ENCODE measurements at regions not wholly inside any gene's neighbourhood (a gene's known extent, or its start where the extent isn't known, plus 50 kb on each side); places are given as distances from the start of the nearest gene placed in this dataset.

- H3K4me2 ChIP-seq (ENCODE audit: low read depth, low read length, poor library complexity, severe bottlenecking): no peak overlapping the region
- no peaks in the 10 kb centered on the region for H4K20me1 ChIP-seq (ENCODE audit: insufficient read depth, low read length, poor library complexity, severe bottlenecking)
- no peaks in the 10 kb centered on the region for H3K79me2 ChIP-seq (ENCODE audit: insufficient read depth, low read length)
- H2AFZ ChIP-seq (ENCODE audit: low read length): no peak overlapping the region
- no peak overlapping the region for H3K9ac ChIP-seq (ENCODE audit: low read depth, low read length, poor library complexity, severe bottlenecking)
- no peaks in the 10 kb centered on the region for H3K9me3 ChIP-seq (ENCODE audit: insufficient read depth, low read depth, low read length)
- peak; percentile 100 for TF ChIP-seq CTCF (conservative IDR thresholded peaks at IDR 0.05; ENCODE audit: low read length)
- TF ChIP-seq EZH2phosphoT487 (IDR thresholded peaks at IDR 0.05; ENCODE audit: borderline replicate concordance): no peak
- no peaks in the 10 kb centered on the region for H3F3A ChIP-seq (ENCODE audit: low read depth)
- H3K9me2 ChIP-seq (replicated peaks; ENCODE audit: low read depth, low read length): no peaks in the 10 kb centered on the region
- H3K36me3 ChIP-seq (ENCODE audit: insufficient read depth, low read length): no peaks in the 10 kb centered on the region
- no peak overlapping the region for H3K4me3 ChIP-seq (ENCODE audit: low read length, poor library complexity, severe bottlenecking)
- no peaks in the 10 kb centered on the region for H3K27me3 ChIP-seq (ENCODE audit: insufficient read depth, low read length, poor library complexity, severe bottlenecking)
- no peaks in the 10 kb centered on the region for H3K4me1 ChIP-seq (ENCODE audit: insufficient read depth, low read length, poor library complexity, severe bottlenecking)
Measured at GRCh38 chr3:39000008-39000450, 51.7 kb downstream of the SCN11A start.

GRCh38 chr3:38998086-38998485 lies 53.7 kb downstream of the SCN11A start:
- H4K20me1 ChIP-seq (ENCODE audit: insufficient read depth, low read length, poor library complexity, severe bottlenecking): no peaks in the 10 kb centered on the region
- no peaks in the 10 kb centered on the region for H3K79me2 ChIP-seq (ENCODE audit: insufficient read depth, low read length)
- H3K36me3 ChIP-seq (ENCODE audit: insufficient read depth, low read length): no peaks in the 10 kb centered on the region
- TF ChIP-seq CTCF (conservative IDR thresholded peaks at IDR 0.05; ENCODE audit: low read length) (no peak), EZH2phosphoT487 (IDR thresholded peaks at IDR 0.05; ENCODE audit: borderline replicate concordance) (no peak)
- H3F3A ChIP-seq (ENCODE audit: low read depth): no peaks in the 10 kb centered on the region
- H3K9me2 ChIP-seq (replicated peaks; ENCODE audit: low read depth, low read length): no peaks in the 10 kb centered on the region
- no peak overlapping the region for H3K9ac ChIP-seq (ENCODE audit: low read depth, low read length, poor library complexity, severe bottlenecking)
- H3K4me3 ChIP-seq (ENCODE audit: low read length, poor library complexity, severe bottlenecking): no peak overlapping the region
- no peaks in the 10 kb centered on the region for H3K27me3 ChIP-seq (ENCODE audit: insufficient read depth, low read length, poor library complexity, severe bottlenecking)
- no peaks in the 10 kb centered on the region for H3K9me3 ChIP-seq (ENCODE audit: insufficient read depth, low read depth, low read length)
- no peak overlapping the region for H2AFZ ChIP-seq (ENCODE audit: low read length)
- no peak overlapping the region for H3K4me2 ChIP-seq (ENCODE audit: low read depth, low read length, poor library complexity, severe bottlenecking)
- no peaks in the 10 kb centered on the region for H3K4me1 ChIP-seq (ENCODE audit: insufficient read depth, low read length, poor library complexity, severe bottlenecking)

GRCh38 chr3:38996193-38996592 lies 55.6 kb downstream of the SCN11A start:
- no peaks in the 10 kb centered on the region for H3F3A ChIP-seq (ENCODE audit: low read depth)
- no peaks in the 10 kb centered on the region for H3K9me2 ChIP-seq (replicated peaks; ENCODE audit: low read depth, low read length)
- no peaks in the 10 kb centered on the region for H3K79me2 ChIP-seq (ENCODE audit: insufficient read depth, low read length)
- TF ChIP-seq EZH2phosphoT487 (IDR thresholded peaks at IDR 0.05; ENCODE audit: borderline replicate concordance): no peak
- TF ChIP-seq CTCF (conservative IDR thresholded peaks at IDR 0.05; ENCODE audit: low read length): no peak
- no peak overlapping the region for H2AFZ ChIP-seq (ENCODE audit: low read length)
- H3K4me2 ChIP-seq (ENCODE audit: low read depth, low read length, poor library complexity, severe bottlenecking): no peak overlapping the region
- no peak overlapping the region for H3K9ac ChIP-seq (ENCODE audit: low read depth, low read length, poor library complexity, severe bottlenecking)
- H3K27me3 ChIP-seq (ENCODE audit: insufficient read depth, low read length, poor library complexity, severe bottlenecking): no peaks in the 10 kb centered on the region
- no peaks in the 10 kb centered on the region for H3K36me3 ChIP-seq (ENCODE audit: insufficient read depth, low read length)
- no peaks in the 10 kb centered on the region for H4K20me1 ChIP-seq (ENCODE audit: insufficient read depth, low read length, poor library complexity, severe bottlenecking)
- H3K4me3 ChIP-seq (ENCODE audit: low read length, poor library complexity, severe bottlenecking): no peak overlapping the region
- H3K4me1 ChIP-seq (ENCODE audit: insufficient read depth, low read length, poor library complexity, severe bottlenecking): no peaks in the 10 kb centered on the region
- H3K9me3 ChIP-seq (ENCODE audit: insufficient read depth, low read depth, low read length): no peaks in the 10 kb centered on the region

All from Loucy (cell line).